HG03457 (cell line): ENCODE measurements at regions not wholly inside any gene's neighbourhood (a gene's known extent, or its start where the extent isn't known, plus 50 kb on each side); places are given as distances from the start of the nearest gene placed in this dataset.
"Not testable (repeated sequence)": the region's sequence is repeated elsewhere in the genome, so short reads cannot be mapped to it uniquely, and the experiment has no call there.

Experiments
- ATAC-seq: cut with Tn5 transposase; IDR thresholded peaks from one replicate; pipeline ENCODE4 v1.9.1; 2021; ENCODE audit warnings: moderate number of reproducible peaks; ENCODE audit not compliant: unreplicated experiment

DNA sequence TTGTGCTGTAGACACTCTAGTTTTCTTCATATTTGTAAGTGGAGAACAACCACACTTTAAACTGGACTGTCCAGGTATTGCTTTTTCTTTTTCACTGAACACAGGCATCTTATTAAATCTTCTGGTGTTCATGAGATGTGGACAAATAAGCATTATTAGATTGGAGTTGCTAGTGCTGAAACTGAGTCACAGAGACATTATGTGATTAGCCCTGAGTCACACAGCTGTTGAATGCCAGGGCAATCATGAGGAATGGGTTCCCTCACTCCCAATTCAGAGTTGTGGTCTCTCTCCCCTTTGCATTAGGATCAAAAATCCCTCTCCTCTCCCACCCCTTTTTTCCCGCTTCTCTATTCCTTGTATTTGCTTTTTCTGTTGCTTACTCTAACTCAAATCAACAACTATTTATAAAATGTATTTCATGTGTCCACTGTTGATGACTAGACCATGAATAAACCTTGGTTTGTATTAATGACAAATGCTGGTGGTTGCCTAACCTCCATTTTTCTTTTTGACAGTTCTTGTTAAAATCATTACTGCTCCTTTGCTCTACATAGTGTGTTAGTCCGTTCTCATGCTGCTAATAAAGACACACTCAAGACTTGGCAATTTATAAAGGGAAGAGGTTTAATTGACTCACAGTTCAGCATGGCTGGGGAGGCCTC lies 738.2 kb downstream of the BRINP1 start:
- ATAC-seq = no peak

GRCh38 chr9:118631956-118632355 lies 737.3 kb downstream of the BRINP1 start:
- no peak for ATAC-seq

GRCh38 chr9:118635416-118635815 lies 733.8 kb downstream of the BRINP1 start:
- ATAC-seq = no peak

DNA sequence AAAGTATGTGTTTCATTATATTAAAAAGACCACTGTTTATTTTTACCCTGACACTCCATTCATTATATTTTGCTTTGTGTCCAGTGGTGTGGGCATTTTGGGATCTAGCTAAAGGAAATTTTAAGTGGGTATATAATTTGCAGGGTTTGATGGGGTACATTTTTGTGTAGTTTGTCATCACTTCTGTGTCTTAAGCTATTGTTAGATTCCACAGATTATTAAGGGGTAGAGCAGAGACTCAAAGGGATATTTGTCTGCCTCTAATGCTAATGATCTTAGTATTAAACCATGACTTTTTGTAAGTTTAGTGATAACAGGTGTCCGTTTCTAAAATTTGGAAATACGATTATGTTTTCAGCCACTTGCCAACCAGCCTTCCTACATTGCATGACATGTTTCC lies 731.6 kb downstream of the BRINP1 start:
- ATAC-seq = no peak

- no peak for ATAC-seq
These were observed 728.2 kb downstream of the BRINP1 start for GRCh38 chr9:118640836-118641560.

- no peak for ATAC-seq
These were observed 726.1 kb downstream of the BRINP1 start for GRCh38 chr9:118643118-118643517.

DNA sequence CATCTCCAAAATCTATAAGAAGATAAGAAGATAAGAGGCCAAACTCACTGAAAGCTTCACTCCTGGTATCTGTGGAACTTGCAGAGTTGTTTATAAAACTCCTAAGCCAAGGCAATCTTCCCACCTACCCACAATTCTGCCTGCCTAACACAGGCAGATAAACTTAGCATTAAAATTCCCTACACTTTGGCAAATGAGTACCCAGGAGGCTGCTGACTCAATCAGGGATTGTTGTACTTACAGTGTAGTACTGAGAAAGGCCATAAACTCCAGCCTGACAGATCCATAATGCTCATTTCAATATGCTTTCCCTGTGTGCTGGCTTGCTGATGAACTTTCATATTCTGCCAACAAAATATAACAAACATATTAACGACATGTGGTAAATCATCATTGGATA lies 725.2 kb downstream of the BRINP1 start:
- no peak for ATAC-seq

DNA sequence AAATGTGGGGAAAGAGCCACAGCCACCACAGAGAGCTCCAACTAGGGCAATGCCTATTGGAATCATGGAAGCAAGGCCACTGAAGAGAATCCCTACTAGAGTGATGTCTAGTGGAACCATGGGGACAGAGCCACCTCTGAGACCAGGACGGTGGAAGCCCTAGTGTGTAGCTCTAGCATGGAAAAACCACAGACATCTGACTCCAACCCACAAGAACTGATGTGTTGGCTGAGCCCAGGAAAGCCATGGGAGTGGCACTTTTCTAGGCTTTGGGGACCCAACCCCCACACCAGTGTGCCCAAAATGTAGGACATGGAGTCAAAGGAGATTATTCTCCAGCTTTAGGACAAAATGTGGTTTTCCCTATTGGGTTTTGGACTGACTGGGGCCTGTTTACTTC lies 721.9 kb downstream of the BRINP1 start:
- ATAC-seq = no peak

- ATAC-seq = no peak
These were observed 718.8 kb downstream of the BRINP1 start for GRCh38 chr9:118650417-118650816.

DNA sequence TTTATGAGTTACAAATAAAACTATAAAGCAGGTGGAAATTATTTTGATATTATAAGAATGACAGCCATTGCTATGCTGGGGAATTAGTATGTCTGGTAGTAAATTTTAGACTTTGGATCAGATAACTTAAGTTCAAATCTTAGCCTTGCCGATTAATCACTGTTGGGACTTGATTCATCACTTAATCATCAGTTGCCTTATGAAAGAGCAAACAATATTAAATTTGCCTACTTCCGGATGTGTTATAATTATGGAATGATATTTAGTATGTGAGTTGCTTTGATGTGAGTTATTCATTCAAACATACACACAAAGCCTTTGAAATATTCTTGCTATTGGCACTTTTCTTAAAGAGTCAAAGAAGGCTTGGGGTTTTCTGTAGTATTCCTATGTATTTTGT lies 717.7 kb downstream of the BRINP1 start:
- no peak for ATAC-seq

DNA sequence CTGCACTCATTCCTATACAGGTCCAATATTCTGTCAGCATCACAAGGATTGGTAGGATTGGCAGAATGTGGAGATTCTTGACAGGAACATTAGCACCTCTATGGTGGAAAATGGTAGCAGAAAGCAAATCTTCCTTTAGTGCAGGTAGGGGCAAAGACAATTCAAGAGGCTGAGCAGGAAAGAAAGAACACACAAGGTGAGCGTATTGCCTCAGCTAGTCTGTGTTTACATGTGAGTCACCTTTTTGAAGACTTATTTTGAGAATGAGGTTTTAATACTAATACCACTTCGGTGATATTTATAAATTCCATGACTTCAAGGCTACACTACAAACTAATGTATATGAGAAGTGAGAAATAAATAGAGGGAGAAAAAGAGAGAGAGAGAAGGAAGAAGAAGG lies 717.0 kb downstream of the BRINP1 start:
- ATAC-seq = no peak

GRCh38 chr9:118652912-118653311 lies 716.3 kb downstream of the BRINP1 start:
- ATAC-seq = no peak

DNA sequence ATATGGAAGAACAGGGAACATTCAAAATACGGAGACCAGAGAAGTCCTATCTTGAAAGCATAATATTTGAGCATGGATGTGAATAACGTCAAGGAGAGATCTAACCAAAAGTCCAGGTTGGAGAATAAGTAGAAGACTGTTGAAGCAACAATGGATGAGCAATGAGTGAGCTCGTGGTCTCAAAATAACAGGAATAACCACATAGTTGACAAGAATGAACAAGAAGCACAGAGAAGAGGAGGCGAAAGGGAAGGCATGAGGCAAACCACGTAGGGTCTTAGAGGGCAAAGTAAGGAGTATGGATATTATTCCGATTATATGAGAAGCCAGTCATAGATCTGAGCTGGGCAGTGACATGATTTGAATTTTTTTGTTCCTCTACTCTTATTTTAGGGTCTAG lies 710.2 kb downstream of the BRINP1 start:
- ATAC-seq = no peak

DNA sequence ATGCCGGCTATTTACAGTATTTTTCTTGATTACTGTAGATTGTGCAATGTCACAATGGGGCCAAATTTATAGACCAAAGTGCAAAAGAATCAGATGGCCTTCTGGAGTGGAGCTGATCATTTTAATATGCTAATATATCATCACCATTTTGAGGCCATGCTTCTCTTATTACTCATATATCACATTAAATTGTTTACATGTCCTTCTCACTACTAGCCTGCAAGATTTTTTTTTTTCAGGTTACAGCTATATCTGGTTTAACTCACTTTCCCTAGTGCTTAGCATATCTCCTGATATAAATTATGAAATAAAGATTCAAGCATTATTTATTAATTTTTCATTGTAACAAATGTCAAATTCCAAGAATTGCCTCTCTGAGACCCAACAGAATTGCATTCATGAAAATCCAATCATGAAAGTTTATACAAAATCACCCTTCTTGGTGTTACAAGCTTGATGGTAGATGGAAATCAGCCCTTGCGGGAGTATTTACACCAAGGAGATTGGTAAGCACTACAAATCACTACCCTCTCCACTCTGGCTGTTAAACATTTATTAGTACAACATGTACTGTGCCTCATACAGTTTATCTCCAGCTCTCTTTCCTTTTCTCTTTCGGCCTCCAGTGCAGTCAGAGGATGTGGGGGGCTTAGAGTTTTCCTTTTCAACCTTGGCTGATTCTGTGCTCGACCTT lies 703.9 kb downstream of the BRINP1 start:
- ATAC-seq = no peak

GRCh38 chr9:118670011-118670953 lies 699.0 kb downstream of the BRINP1 start:
- no peak for ATAC-seq

DNA sequence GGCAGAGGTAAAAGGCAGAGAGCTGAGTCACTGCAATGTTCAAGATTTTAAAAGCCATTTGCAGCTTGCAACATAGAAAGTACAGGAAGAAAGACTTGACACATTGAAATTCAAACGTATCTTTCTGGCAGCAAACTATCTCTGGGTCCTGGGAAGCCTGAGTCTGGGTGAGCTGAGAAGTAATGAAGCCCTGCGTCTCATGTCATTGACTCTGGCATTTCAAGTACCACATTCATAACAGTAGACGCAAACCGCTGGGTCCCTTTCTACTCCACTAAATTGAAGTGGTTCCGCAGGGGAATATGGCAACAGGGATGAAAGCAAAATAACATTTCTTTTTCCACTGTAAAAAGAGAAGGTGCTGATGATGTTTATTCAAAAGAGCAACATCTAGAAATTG lies 694.3 kb downstream of the BRINP1 start:
- no peak for ATAC-seq

GRCh38 chr9:118677936-118678653 lies 691.1 kb downstream of the BRINP1 start:
- not testable (repeated sequence) for ATAC-seq

DNA sequence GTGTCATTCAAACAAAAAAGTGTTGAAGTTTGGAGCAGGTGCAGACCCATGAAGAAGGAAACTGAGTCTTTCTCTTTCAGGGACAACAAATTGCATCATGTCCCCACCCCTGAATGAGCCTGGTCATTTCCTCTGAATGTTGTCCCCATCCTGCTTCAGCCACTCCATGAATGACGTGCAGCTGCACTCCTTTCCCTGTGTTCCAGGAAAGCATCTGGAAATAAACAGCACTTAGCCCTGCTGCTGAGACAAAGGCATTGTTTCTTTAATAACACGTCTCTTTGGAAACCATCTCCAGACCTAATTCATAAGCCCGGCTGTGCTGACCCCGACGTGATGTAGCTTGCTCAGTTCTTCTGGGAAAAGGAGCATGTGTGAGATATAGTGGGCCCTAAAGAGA lies 682.3 kb downstream of the BRINP1 start:
- no peak for ATAC-seq

DNA sequence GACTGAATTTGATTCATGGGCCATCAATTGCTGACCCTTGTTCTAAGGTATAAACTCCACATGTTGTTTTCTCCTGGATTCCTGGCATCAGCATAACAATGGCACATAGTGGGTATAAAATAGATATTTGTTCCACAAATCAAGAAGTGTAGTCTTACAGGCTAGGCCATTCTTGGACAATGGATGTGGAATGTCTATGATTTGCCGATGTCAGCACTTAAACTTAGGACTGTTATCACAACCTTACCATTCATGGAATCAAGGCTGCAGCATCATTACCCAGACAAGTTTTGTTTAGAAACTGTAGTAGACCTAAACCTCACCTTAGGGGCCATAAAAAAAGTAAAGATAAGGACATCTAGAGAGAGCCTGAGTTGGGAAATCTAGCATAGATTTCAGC lies 680.0 kb downstream of the BRINP1 start:
- ATAC-seq = no peak

DNA sequence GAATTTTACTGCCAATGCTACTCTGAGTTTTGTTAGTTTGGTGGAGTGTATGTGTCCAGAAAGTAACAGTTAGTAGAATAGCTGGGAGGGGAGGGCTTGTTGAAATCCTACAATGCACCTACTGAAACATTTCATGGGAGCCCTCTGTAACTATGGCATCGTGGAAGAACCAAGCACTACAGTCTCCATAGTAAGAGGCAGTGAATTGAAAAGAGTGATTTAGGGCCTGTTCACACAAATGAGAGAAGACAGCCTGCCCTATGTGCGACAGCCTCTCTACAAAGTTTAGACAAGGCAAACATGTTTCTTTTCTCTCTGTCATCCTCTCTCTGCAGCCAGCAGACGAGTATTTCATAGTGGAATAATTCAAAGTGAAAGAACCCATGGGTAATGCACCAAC lies 676.6 kb downstream of the BRINP1 start:
- no peak for ATAC-seq
